ENCODE measurements at regions not wholly inside any gene's neighbourhood (a gene's known extent, or its start where the extent isn't known, plus 50 kb on each side); places are given as distances from the start of the nearest gene placed in this dataset.

- no peak for TF ChIP-seq CTCF (conservative IDR thresholded peaks at IDR 0.05 in 1 of 2, IDR thresholded peaks at IDR 0.05 in 1 of 2; ENCODE audit: low read depth in 1 of 2, low read length in 2 of 2)
- TF ChIP-seq EZH2 (IDR thresholded peaks at IDR 0.05; ENCODE audit: low read length, missing control alignments): no peak
Observed at GRCh38 chr2:126817172-126817571, 81.5 kb upstream of the TEX51 start.
